ENCODE measurements at regions not wholly inside any gene's neighbourhood (a gene's known extent, or its start where the extent isn't known, plus 50 kb on each side); places are given as distances from the start of the nearest gene placed in this dataset.

DNA sequence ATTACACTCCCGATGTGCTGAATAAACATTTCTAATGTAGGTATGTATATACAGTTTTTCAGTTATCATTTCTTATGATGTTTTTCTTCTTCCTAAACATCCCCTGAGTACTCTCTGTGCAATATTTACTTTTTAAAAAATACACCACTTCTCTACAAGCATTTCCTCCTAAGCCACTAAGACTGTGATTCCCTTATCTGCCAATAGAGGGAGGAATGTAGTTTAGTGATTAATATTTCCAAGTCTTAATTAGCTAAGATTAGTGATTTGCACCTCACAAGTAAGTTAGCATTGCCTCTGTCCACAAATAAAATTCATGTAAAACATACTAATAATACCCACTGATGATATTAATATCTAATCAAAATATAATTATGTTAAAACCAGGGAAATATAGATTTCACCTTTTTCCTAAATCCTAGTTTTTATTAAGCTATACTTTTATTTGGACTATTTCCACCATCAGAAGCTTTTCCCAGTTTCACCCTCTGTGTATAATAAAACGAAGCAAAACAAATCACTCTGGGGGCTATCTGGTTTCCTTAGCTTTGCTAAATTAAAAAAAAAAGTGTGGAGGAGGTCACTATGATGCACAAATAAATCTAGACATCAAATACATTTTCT, 909.1 kb downstream of the FAT4 start:
- TF ChIP-seq, protein P1, sequence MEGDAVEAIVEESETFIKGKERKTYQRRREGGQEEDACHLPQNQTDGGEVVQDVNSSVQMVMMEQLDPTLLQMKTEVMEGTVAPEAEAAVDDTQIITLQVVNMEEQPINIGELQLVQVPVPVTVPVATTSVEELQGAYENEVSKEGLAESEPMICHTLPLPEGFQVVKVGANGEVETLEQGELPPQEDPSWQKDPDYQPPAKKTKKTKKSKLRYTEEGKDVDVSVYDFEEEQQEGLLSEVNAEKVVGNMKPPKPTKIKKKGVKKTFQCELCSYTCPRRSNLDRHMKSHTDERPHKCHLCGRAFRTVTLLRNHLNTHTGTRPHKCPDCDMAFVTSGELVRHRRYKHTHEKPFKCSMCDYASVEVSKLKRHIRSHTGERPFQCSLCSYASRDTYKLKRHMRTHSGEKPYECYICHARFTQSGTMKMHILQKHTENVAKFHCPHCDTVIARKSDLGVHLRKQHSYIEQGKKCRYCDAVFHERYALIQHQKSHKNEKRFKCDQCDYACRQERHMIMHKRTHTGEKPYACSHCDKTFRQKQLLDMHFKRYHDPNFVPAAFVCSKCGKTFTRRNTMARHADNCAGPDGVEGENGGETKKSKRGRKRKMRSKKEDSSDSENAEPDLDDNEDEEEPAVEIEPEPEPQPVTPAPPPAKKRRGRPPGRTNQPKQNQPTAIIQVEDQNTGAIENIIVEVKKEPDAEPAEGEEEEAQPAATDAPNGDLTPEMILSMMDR (IDR thresholded peaks at IDR 0.05 in 8 of 11, conservative IDR thresholded peaks at IDR 0.05 in 3 of 11): peak in 8 of 11 experiments; percentile 24 to 51 (median 37)
- TF ChIP-seq POLR2AphosphoS5 (IDR thresholded peaks at IDR 0.05): no peak
- 67 to 84% (median 75%) methylated on average over 2 of the region's 2 CpGs for WGBS, 5 donors
- Histone ChIP-seq H3K4me1 (no peaks in the 10 kb centered on the region), H3K27ac (no peak overlapping the region), H3K27me3 (replicated peaks in 1 of 7) (no peaks in the 10 kb centered on the region), H3K36me3 (no peaks in the 10 kb centered on the region), H3K4me3 (no peak overlapping the region), H3K9me3 (no peaks in the 10 kb centered on the region)
- DNase-seq: no peak
- intact Hi-C loops (cut with DNase I; ENCODE audit: low total_unique reads): no loop called here

DNA sequence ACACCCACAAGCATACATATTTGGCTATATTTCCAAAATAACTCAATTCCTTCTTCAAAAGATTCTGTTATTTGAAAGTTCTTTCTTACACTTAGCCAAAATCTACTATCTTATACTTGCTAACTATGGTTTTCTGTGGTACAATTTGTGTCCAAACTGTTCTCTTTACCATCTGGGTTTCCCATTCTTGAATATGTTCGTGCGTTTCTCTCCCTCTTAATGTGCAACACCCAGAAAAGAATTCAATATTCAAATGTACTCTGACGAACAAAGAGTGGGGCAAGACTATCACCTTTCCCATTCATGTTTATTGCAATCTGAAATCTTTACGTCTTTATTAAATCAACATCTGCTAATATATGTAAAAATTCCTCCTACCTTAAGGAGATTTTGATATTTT, 912.7 kb downstream of the FAT4 start:
- 84 to 97% (median 89%) methylated on average over 4 of the region's 4 CpGs for WGBS, 5 donors
- Histone ChIP-seq H3K4me1 (no peaks in the 10 kb centered on the region), H3K27ac (no peak overlapping the region), H3K27me3 (replicated peaks in 1 of 7) (no peaks in the 10 kb centered on the region), H3K36me3 (no peaks in the 10 kb centered on the region), H3K4me3 (no peak overlapping the region), H3K9me3 (peaks cover 0 to 4% (median 0%) of the 10 kb centered on the region in 8 donors)
- intact Hi-C loops (cut with DNase I; ENCODE audit: low total_unique reads): no loop called here
- no peak for DNase-seq
- TF ChIP-seq POLR2AphosphoS5 (IDR thresholded peaks at IDR 0.05) (no peak), POLR2A (IDR thresholded peaks at IDR 0.05) (no peak)
- TF ChIP-seq, protein P1 (IDR thresholded peaks at IDR 0.05 in 8 of 11, conservative IDR thresholded peaks at IDR 0.05 in 3 of 11): no peak

- no peak for DNase-seq
- no peak overlapping the region for H3K27ac ChIP-seq
- TF ChIP-seq, protein P1 (IDR thresholded peaks at IDR 0.05 in 8 of 11, conservative IDR thresholded peaks at IDR 0.05 in 3 of 11): no peak
- no peak for TF ChIP-seq POLR2A (IDR thresholded peaks at IDR 0.05)
- TF ChIP-seq POLR2AphosphoS5 (IDR thresholded peaks at IDR 0.05): no peak
- intact Hi-C loops (cut with DNase I; ENCODE audit: low total_unique reads): no loop called here
- peaks cover 0 to 31% (median 15%) of the 10 kb centered on the region in 8 donors for H3K9me3 ChIP-seq
- H3K4me3 ChIP-seq: no peak overlapping the region
- no peaks in the 10 kb centered on the region for H3K27me3 ChIP-seq (replicated peaks in 1 of 7)
- no peaks in the 10 kb centered on the region for H3K4me1 ChIP-seq
- 86 to 94% (median 87%) methylated on average over 1 of the region's 1 CpG for WGBS, 5 donors
- H3K36me3 ChIP-seq: no peaks in the 10 kb centered on the region
Measured at GRCh38 chr4:126230269-126230668, 915.5 kb downstream of the FAT4 start.

DNA sequence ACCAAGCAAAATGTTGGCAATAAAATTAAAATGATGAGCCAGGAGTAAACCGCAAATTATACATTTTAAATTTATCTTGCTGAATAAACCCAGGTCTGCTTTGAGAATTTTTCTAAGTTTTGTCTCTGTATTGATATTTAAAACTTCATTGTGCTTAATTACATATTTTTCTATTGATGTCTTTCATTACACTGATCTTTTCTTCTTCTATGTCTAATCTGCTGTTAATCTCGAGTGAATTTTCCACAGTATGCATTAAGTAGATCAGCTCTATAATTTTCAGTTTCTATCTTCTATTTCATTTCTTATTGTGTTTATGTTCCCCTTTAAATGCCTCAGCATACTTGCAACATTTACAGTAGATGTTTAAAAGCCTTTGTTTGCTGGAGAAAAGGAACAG, 918.7 kb downstream of the FAT4 start:
- TF ChIP-seq POLR2AphosphoS5 (IDR thresholded peaks at IDR 0.05) (no peak), POLR2A (IDR thresholded peaks at IDR 0.05) (no peak)
- TF ChIP-seq, protein P1 (IDR thresholded peaks at IDR 0.05 in 8 of 11, conservative IDR thresholded peaks at IDR 0.05 in 3 of 11): no peak
- peaks cover 0 to 40% (median 23%) of the 10 kb centered on the region in 8 donors for H3K9me3 ChIP-seq
- WGBS, 5 donors: 84 to 98% (median 88%) methylated on average over 2 of the region's 2 CpGs
- no peaks in the 10 kb centered on the region for H3K36me3 ChIP-seq
- no peak overlapping the region for H3K27ac ChIP-seq
- no peaks in the 10 kb centered on the region for H3K27me3 ChIP-seq (replicated peaks in 1 of 7)
- DNase-seq: no peak
- H3K4me3 ChIP-seq: no peak overlapping the region
- intact Hi-C loops (cut with DNase I; ENCODE audit: low total_unique reads): no loop called here
- no peaks in the 10 kb centered on the region for H3K4me1 ChIP-seq

All from spleen (tissue), 11 donors.